T47D (cell line): ENCODE measurements at regions not wholly inside any gene's neighbourhood (a gene's known extent, or its start where the extent isn't known, plus 50 kb on each side); places are given as distances from the start of the nearest gene placed in this dataset.

Experiments
- DNase-seq, 2 experiments: peaks; one replicate each; pipeline versions ENCODE4 v3.0.0 to v3.0.0-alpha.2; 2011 to 2012; ENCODE audit warnings: low read depth in 1 of 2, low spot score in 1 of 2
- JUND ChIP-seq: IDR thresholded peaks from 2 replicates; pipeline ENCODE4 v1.6.1; 2012; ENCODE audit warnings: low read depth
- in situ Hi-C: cut with HindIII; loops from 2 replicates; pipeline ENCODE4 v1.10.0; 2016; ENCODE audit warnings: low sequenced_read_pairs, low pct_unique_long_range_greater_than_20kb

DNA sequence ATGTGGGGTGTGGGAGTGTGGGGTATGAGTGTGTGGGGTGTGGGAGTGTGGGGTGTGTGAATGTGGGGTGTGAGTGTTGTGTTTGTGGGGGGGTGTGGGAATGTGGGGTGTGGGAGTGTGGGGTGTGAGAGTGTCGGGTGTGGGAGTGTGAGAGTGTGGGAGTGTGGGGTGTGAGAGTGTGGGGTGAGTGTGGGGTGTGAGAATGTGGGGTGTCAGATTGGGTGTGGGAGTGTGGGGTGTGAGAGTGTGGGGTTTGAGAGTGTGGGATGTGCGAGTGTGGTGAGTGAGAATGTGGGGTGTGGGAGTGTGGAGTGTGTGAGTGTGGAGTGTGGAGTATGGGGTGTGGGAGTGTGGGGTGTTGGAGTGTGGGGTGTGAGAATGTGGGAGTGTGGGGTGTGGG, 50.1 kb upstream of the EN2 start:
- in situ Hi-C loops: no loop called here
- TF ChIP-seq JUND: no peak
- no peak for DNase-seq
